Fibroblast of lung (primary cell): ENCODE measurements at regions not wholly inside any gene's neighbourhood (a gene's known extent, or its start where the extent isn't known, plus 50 kb on each side); places are given as distances from the start of the nearest gene placed in this dataset.

Experiments
- EZH2 ChIP-seq: IDR thresholded peaks from 2 replicates; pipeline ENCODE4 v1.5.1; 2012; ENCODE audit warnings: low read length, control low read depth, mild to moderate bottlenecking; ENCODE audit errors: missing control alignments
- TF ChIP-seq, protein P1 (sequence below), 2 donors: IDR thresholded peaks in 1 of 2; conservative IDR thresholded peaks in 1 of 2; 1 replicate in 1 of 2; 2 replicates in 1 of 2; pipeline ENCODE4 v1.5.1; 2011 to 2012; ENCODE audit warnings: low read length in 2 of 2, control low read depth in 1 of 2, inconsistent platforms in 1 of 2, low read depth in 1 of 2, mild to moderate bottlenecking in 1 of 2

DNA sequence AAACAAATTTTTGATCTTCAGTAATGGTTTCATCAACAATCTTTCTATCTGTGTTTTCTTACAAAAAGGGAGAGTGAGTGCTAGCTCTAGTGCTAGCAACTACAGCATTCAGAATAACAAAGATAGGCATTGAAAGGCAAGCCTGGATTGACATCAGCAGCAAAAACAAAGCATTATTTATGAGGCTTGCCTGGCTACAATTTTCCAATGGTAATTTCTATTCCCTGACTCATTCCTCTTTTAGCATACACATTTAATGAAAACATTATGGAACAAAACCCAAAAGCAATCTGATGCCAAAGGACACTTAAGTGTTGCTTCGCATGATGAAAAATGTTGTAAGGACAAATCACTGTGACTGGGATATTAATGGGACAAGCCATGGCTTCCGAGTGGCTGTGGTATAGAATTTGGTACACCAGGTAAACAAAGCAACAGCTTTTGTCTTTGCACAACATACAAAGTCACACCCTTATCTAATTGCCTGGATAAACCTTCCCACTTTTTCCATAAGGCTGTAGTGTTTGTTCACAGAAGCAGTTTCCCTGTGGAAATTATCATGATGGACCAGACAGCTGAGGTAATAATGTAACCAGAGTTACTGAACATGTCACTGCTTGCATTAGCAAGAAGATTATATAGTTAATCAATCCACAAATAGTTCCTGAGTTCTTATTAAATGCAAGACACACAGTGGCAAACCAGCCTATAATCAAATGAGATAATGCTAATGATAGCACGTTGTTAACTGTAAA is 179.8 kb upstream of the EDIL3 start:
- TF ChIP-seq, protein P1, sequence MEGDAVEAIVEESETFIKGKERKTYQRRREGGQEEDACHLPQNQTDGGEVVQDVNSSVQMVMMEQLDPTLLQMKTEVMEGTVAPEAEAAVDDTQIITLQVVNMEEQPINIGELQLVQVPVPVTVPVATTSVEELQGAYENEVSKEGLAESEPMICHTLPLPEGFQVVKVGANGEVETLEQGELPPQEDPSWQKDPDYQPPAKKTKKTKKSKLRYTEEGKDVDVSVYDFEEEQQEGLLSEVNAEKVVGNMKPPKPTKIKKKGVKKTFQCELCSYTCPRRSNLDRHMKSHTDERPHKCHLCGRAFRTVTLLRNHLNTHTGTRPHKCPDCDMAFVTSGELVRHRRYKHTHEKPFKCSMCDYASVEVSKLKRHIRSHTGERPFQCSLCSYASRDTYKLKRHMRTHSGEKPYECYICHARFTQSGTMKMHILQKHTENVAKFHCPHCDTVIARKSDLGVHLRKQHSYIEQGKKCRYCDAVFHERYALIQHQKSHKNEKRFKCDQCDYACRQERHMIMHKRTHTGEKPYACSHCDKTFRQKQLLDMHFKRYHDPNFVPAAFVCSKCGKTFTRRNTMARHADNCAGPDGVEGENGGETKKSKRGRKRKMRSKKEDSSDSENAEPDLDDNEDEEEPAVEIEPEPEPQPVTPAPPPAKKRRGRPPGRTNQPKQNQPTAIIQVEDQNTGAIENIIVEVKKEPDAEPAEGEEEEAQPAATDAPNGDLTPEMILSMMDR (conservative IDR thresholded peaks at IDR 0.05 in 1 of 2, IDR thresholded peaks at IDR 0.05 in 1 of 2; ENCODE audit: low read depth in 1 of 2, low read length in 2 of 2): no peak
- TF ChIP-seq EZH2: no peak
